ENCODE measurements at regions not wholly inside any gene's neighbourhood (a gene's known extent, or its start where the extent isn't known, plus 50 kb on each side); places are given as distances from the start of the nearest gene placed in this dataset.

DNA sequence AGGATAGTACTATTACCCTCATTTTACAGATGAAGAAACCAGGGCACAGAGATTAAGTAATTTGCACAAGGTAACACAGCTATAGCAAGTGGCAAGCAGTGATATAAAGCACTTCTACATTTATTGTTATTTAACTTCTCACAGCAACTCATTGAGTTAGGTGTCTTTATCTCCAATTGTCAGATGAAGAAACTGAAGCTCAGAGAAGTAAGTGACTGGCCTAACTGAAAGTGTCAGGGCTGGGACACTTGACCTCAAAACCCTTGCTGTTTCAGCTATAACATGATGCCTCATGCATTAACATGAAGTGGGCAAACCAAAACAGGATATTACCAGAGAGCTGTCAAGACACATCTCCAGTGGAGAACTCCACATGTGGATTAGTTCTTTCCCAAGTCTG, 65.8 kb upstream of the LEKR1 start:
- no peak for DNase-seq (ENCODE audit: low read depth in 4 of 4, low spot score in 2 of 4)

DNA sequence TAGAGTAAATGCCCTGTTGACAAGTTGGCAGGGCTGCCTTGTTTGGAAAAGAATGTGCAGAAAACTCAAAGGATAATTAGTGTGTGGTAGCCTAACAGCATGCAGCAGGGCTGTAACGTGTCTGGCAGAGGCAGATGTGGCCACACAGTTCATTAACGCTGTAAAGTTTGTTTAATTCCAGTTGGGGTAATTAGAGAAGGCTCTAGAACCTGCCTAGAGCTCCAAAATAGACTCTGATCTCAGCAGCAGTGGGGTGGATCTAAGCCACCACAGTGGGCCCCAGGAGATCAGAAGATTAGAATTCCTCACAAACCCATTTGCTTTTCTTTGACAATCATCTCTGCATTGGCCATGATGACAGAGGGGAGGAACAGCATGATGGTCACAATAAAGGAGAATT, 65.1 kb upstream of the LEKR1 start:
- no peak for DNase-seq (ENCODE audit: low read depth in 4 of 4, low spot score in 2 of 4)

DNA sequence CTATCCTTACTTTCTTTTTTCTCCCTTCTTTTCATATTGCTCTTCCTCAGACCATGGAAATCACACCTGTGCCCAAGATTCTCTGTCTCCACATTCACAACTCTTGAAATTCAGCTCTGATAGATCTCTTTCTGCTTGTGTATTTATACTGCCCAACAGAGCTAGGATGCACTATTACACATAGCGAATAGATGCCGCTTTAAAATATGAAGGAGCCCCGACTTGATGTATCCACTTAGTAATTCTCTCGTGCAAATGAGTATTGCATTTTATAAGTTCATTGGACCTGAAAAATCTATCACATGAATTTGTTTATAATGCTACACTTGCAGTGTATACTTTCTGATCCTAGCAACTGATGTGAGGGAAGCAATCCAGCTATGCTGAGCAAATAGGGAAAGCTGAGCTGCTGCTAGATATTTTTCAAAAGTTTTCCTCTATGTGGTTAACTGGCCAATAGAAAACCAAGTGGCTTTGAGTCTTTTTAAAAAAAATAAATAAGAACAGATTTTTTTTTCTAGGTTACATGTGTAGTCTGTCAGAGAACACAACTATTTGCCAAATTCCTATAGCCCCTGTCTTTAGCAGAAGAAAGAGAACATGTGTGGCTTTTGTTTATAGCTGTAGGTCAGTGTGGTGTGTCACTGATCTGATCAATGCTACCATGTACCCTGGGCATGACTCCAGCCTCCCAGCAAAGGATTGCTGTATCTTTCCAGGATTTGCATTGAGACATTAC, 64.3 kb upstream of the LEKR1 start:
- no peak for DNase-seq (ENCODE audit: low read depth in 4 of 4, low spot score in 2 of 4)

GRCh38 chr3:156762631-156763185, 63.4 kb upstream of the LEKR1 start:
- peak in 1 of 4 donors; percentile 56 for DNase-seq (ENCODE audit: low read depth in 4 of 4, low spot score in 2 of 4)

DNA sequence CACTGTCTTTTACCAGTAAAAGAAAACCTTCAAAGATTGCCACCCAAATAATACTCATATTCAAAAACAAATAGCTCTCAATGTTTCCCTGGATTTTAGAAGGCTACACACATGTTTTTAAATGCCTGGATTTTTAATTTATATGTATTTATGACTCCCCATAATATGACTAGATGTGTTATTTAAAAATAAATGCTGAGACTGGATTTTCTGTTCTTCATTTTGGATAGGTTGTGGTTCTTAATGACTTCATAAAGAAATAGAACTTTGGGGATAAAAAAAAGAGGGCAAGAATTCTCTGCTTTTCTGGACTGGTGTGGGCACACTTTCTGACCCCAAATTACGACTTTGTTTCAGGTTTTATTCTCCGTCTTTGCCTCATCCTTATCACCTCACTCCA, 62.8 kb upstream of the LEKR1 start:
- no peak for DNase-seq (ENCODE audit: low read depth in 4 of 4, low spot score in 2 of 4)

DNA sequence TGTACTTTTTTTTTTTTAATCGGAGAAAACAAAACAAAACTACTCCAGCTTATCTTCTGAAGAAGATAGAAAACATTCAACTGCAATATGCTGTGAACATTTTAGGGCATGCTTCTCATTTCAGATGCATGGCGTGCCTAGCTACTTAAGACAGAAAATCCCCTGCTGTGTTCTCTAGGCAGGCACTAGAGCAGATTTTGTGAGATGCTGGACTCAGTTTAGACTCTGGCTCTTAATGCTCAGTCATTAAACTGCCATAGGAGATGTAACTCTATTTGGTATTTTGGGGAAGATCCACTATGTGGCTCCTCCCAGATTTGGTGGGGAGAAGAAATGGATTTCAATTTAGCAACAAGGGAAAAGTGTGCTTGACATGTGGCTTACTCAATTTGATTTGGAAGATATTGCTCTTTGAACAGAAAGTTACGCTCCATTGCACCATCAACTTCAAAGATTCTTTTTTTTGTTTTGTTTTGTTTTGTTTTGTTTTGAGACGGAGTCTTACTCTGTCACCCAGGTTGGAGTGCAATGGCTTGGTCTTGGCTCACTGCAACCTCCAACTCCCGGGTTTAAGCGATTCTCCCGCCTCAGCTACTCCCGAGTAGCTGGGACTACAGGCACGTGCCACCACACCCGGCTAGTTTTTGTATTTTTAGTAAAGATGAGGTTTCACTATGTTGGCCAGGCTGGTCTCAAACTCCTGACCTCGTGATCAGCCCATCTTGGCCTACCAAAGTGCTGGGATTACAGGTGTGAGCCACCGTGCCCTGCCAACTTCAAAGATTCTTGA, 62.0 kb upstream of the LEKR1 start:
- DNase-seq (ENCODE audit: low read depth in 4 of 4, low spot score in 2 of 4) = no peak

GRCh38 chr3:156764751-156765150, 61.4 kb upstream of the LEKR1 start:
- DNase-seq (ENCODE audit: low read depth in 4 of 4, low spot score in 2 of 4) = no peak

- no peak for DNase-seq (ENCODE audit: low read depth in 4 of 4, low spot score in 2 of 4)
Observed at GRCh38 chr3:156768390-156768789, 57.8 kb upstream of the LEKR1 start.

- DNase-seq (ENCODE audit: low read depth in 4 of 4, low spot score in 2 of 4) = no peak
Observed at GRCh38 chr3:156769721-156770654, 56.2 kb upstream of the LEKR1 start.

GRCh38 chr3:156770699-156771414, 55.3 kb upstream of the LEKR1 start:
- no peak for DNase-seq (ENCODE audit: low read depth in 4 of 4, low spot score in 2 of 4)

GRCh38 chr3:156772588-156773206, 53.5 kb upstream of the LEKR1 start:
- DNase-seq (ENCODE audit: low read depth in 4 of 4, low spot score in 2 of 4) = no peak

GRCh38 chr3:156776031-156776430, 50.1 kb upstream of the LEKR1 start:
- DNase-seq (ENCODE audit: low read depth in 4 of 4, low spot score in 2 of 4) = no peak
